ENCODE measurements at regions not wholly inside any gene's neighbourhood (a gene's known extent, or its start where the extent isn't known, plus 50 kb on each side); places are given as distances from the start of the nearest gene placed in this dataset.

GRCh38 chr5:68502531-68502930 is 287.0 kb downstream of the PIK3R1 start:
- DNase-seq (ENCODE audit: low read depth, low spot score): no peak
- no TSS peak for BruUV-seq (replicated peaks)
- no peaks in the 10 kb centered on the region for H3K9me3 ChIP-seq (ENCODE audit: control insufficient read depth, insufficient read depth, low read depth, low read length)
- in situ Hi-C loops (cut with HindIII; ENCODE audit: low pct_unique_long_range_greater_than_20kb, low sequenced_read_pairs): no loop called here
- no peak overlapping the region for H3K27ac ChIP-seq (ENCODE audit: low read length)
- H3K27me3 ChIP-seq (ENCODE audit: control insufficient read depth, insufficient read depth, low read length): no peaks in the 10 kb centered on the region
- no peak for TF ChIP-seq TCF7L2 (IDR thresholded peaks at IDR 0.05; ENCODE audit: low read depth, low read length)
- no peak for TF ChIP-seq POLR2AphosphoS5 (IDR thresholded peaks at IDR 0.05; ENCODE audit: low read depth, low read length)
- TF ChIP-seq SIN3A (IDR thresholded peaks at IDR 0.05; ENCODE audit: borderline replicate concordance, insufficient read depth, low read depth, low read length): no peak
- no peak for TF ChIP-seq CTCF (IDR thresholded peaks at IDR 0.05)
- no peak for TF ChIP-seq REST (IDR thresholded peaks at IDR 0.05; ENCODE audit: insufficient read depth in 1 of 2, low read depth in 2 of 2, low read length in 1 of 2)
- POLR2A ChIA-PET: no interaction called here
- intact Hi-C loops (cut with micrococcal nuclease; ENCODE audit: unreplicated experiment): no loop called here
- ATAC-seq: no peak
- H3K4me1 ChIP-seq (ENCODE audit: control insufficient read depth, insufficient read depth, low read length): no peaks in the 10 kb centered on the region
- no peaks in the 10 kb centered on the region for H3K36me3 ChIP-seq (ENCODE audit: control insufficient read depth, insufficient read depth, low read length)
- no peak overlapping the region for H3K4me3 ChIP-seq (ENCODE audit: low read depth in 2 of 2, low read length in 2 of 2)
- CTCF ChIA-PET: interaction anchor here (0.6 kb wide), 1 partner anchor 8 kb away, joined by 4 read pairs; no protein-coding TSS in a partner anchor

- Histone ChIP-seq H3K4me1 (ENCODE audit: control insufficient read depth, insufficient read depth, low read length) (no peaks in the 10 kb centered on the region), H3K27me3 (ENCODE audit: control insufficient read depth, insufficient read depth, low read length) (no peaks in the 10 kb centered on the region), H3K36me3 (ENCODE audit: control insufficient read depth, insufficient read depth, low read length) (no peaks in the 10 kb centered on the region), H3K9me3 (ENCODE audit: control insufficient read depth, insufficient read depth, low read depth, low read length) (no peaks in the 10 kb centered on the region), H3K4me3 (ENCODE audit: low read depth in 2 of 2, low read length in 2 of 2) (no peak overlapping the region), H3K27ac (ENCODE audit: low read length) (no peak overlapping the region)
- in situ Hi-C loops (cut with HindIII; ENCODE audit: low pct_unique_long_range_greater_than_20kb, low sequenced_read_pairs): no loop called here
- intact Hi-C loops (cut with micrococcal nuclease; ENCODE audit: unreplicated experiment): no loop called here
- ChIA-PET POLR2A (no interaction called here), CTCF (no interaction called here)
- BruUV-seq (replicated peaks): no TSS peak
- DNase-seq (ENCODE audit: low read depth, low spot score) (no peak), ATAC-seq (no peak)
- TF ChIP-seq CTCF (IDR thresholded peaks at IDR 0.05) (no peak), REST (IDR thresholded peaks at IDR 0.05; ENCODE audit: insufficient read depth in 1 of 2, low read depth in 2 of 2, low read length in 1 of 2) (no peak), SIN3A (IDR thresholded peaks at IDR 0.05; ENCODE audit: borderline replicate concordance, insufficient read depth, low read depth, low read length) (no peak), POLR2AphosphoS5 (IDR thresholded peaks at IDR 0.05; ENCODE audit: low read depth, low read length) (no peak)
Measured at GRCh38 chr5:68504306-68504705, 288.8 kb downstream of the PIK3R1 start.
